ENCODE measurements at regions not wholly inside any gene's neighbourhood (a gene's known extent, or its start where the extent isn't known, plus 50 kb on each side); places are given as distances from the start of the nearest gene placed in this dataset.

- peaks cover 14% of the 10 kb centered on the region for H3K9me3 Mint-ChIP-seq
- Histone ChIP-seq H3K9me3 (ENCODE audit: low read depth) (no peaks in the 10 kb centered on the region), H3K79me2 (ENCODE audit: low read depth) (no peaks in the 10 kb centered on the region), H3K4me2 (no peak overlapping the region), H3K4me1 (peaks cover 14% of the 10 kb centered on the region), H2AFZ (replicated peaks) (no peak overlapping the region), H3K36me3 (no peaks in the 10 kb centered on the region), H3K27me3 (no peaks in the 10 kb centered on the region), H3K4me3 (no peak overlapping the region), H3F3A (ENCODE audit: low read depth) (no peaks in the 10 kb centered on the region), H4K20me1 (ENCODE audit: low read depth) (no peaks in the 10 kb centered on the region), H3K9ac (no peak overlapping the region), H3K27ac (no peak overlapping the region)
- H3K27me3 Mint-ChIP-seq (ENCODE audit: insufficient read depth, low read depth): peaks cover 1% of the 10 kb centered on the region
- no peak for TF ChIP-seq CTCF (IDR thresholded peaks at IDR 0.05)
- TF ChIP-seq EZH2phosphoT487 (IDR thresholded peaks at IDR 0.05): no peak
- no peak for TF ChIP-seq EZH2 (IDR thresholded peaks at IDR 0.05)
- peak overlapping the region; percentile 81 for H3K27ac Mint-ChIP-seq
- H3K4me3 Mint-ChIP-seq: no peak overlapping the region
- peaks cover 2% of the 10 kb centered on the region for H3K36me3 Mint-ChIP-seq
- H3K4me1 Mint-ChIP-seq: peaks cover 43% of the 10 kb centered on the region
- DNase-seq (ENCODE audit: low spot score): no peak
These were observed 227.4 kb upstream of the CHST9 start for GRCh38 chr18:27412556-27412955.

- no peak overlapping the region for H3K9ac ChIP-seq
- H3K27ac ChIP-seq: no peak overlapping the region
- peaks cover 14% of the 10 kb centered on the region for H3K4me1 ChIP-seq
- H3K4me2 ChIP-seq: no peak overlapping the region
- no peaks in the 10 kb centered on the region for H4K20me1 ChIP-seq (ENCODE audit: low read depth)
- H3F3A ChIP-seq (ENCODE audit: low read depth): no peaks in the 10 kb centered on the region
- H3K27me3 Mint-ChIP-seq (ENCODE audit: insufficient read depth, low read depth): no peaks in the 10 kb centered on the region
- TF ChIP-seq CTCF (IDR thresholded peaks at IDR 0.05) (no peak), EZH2phosphoT487 (IDR thresholded peaks at IDR 0.05) (no peak), EZH2 (IDR thresholded peaks at IDR 0.05) (no peak)
- H3K4me3 Mint-ChIP-seq: no peak overlapping the region
- no peaks in the 10 kb centered on the region for H3K36me3 ChIP-seq
- no peaks in the 10 kb centered on the region for H3K9me3 ChIP-seq (ENCODE audit: low read depth)
- H3K27ac Mint-ChIP-seq: no peak overlapping the region
- peaks cover 41% of the 10 kb centered on the region for H3K4me1 Mint-ChIP-seq
- peaks cover 13% of the 10 kb centered on the region for H3K9me3 Mint-ChIP-seq
- DNase-seq (ENCODE audit: low spot score): no peak
- peaks cover 2% of the 10 kb centered on the region for H3K36me3 Mint-ChIP-seq
- no peaks in the 10 kb centered on the region for H3K27me3 ChIP-seq
- no peak overlapping the region for H3K4me3 ChIP-seq
- no peaks in the 10 kb centered on the region for H3K79me2 ChIP-seq (ENCODE audit: low read depth)
- H2AFZ ChIP-seq (replicated peaks): peak overlapping the region; percentile 63
These were observed 226.8 kb upstream of the CHST9 start for GRCh38 chr18:27411911-27412310.

GRCh38 chr18:27411013-27411412 lies 225.9 kb upstream of the CHST9 start:
- Histone ChIP-seq H3K4me1 (peaks cover 14% of the 10 kb centered on the region), H3K4me2 (no peak overlapping the region), H4K20me1 (ENCODE audit: low read depth) (no peaks in the 10 kb centered on the region), H3K27ac (no peak overlapping the region), H2AFZ (replicated peaks) (no peak overlapping the region), H3F3A (ENCODE audit: low read depth) (no peaks in the 10 kb centered on the region), H3K9me3 (ENCODE audit: low read depth) (no peaks in the 10 kb centered on the region), H3K4me3 (no peak overlapping the region), H3K36me3 (no peaks in the 10 kb centered on the region), H3K79me2 (ENCODE audit: low read depth) (no peaks in the 10 kb centered on the region), H3K27me3 (no peaks in the 10 kb centered on the region), H3K9ac (no peak overlapping the region)
- TF ChIP-seq EZH2phosphoT487 (IDR thresholded peaks at IDR 0.05): no peak
- no peak for TF ChIP-seq EZH2 (IDR thresholded peaks at IDR 0.05)
- no peak for TF ChIP-seq CTCF (IDR thresholded peaks at IDR 0.05)
- no peak for DNase-seq (ENCODE audit: low spot score)
- no peak overlapping the region for H3K27ac Mint-ChIP-seq
- peaks cover 36% of the 10 kb centered on the region for H3K4me1 Mint-ChIP-seq
- no peak overlapping the region for H3K4me3 Mint-ChIP-seq
- H3K27me3 Mint-ChIP-seq (ENCODE audit: insufficient read depth, low read depth): no peaks in the 10 kb centered on the region
- H3K9me3 Mint-ChIP-seq: peaks cover 13% of the 10 kb centered on the region
- peaks cover 2% of the 10 kb centered on the region for H3K36me3 Mint-ChIP-seq
